ENCODE measurements at regions not wholly inside any gene's neighbourhood (a gene's known extent, or its start where the extent isn't known, plus 50 kb on each side); places are given as distances from the start of the nearest gene placed in this dataset.
"Not testable (repeated sequence)": the region's sequence is repeated elsewhere in the genome, so short reads cannot be mapped to it uniquely, and the experiment has no call there.

DNA sequence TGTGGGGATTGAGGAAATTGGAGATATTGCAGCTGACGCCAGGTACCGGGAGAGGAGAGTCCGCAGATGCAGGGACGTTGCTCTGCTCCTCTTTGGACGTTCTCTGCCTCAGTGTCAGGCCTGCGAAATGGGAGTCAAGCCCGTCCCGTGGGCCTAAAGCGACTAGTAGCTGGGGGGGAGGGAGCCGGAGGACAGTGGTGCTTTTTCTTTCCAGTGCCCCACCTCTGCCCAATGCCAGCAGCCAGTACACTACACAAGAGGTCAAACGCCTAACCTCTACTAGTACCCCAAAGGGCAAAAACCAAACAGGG, 413.6 kb upstream of the ESRRG start:
- no peak for DNase-seq

DNA sequence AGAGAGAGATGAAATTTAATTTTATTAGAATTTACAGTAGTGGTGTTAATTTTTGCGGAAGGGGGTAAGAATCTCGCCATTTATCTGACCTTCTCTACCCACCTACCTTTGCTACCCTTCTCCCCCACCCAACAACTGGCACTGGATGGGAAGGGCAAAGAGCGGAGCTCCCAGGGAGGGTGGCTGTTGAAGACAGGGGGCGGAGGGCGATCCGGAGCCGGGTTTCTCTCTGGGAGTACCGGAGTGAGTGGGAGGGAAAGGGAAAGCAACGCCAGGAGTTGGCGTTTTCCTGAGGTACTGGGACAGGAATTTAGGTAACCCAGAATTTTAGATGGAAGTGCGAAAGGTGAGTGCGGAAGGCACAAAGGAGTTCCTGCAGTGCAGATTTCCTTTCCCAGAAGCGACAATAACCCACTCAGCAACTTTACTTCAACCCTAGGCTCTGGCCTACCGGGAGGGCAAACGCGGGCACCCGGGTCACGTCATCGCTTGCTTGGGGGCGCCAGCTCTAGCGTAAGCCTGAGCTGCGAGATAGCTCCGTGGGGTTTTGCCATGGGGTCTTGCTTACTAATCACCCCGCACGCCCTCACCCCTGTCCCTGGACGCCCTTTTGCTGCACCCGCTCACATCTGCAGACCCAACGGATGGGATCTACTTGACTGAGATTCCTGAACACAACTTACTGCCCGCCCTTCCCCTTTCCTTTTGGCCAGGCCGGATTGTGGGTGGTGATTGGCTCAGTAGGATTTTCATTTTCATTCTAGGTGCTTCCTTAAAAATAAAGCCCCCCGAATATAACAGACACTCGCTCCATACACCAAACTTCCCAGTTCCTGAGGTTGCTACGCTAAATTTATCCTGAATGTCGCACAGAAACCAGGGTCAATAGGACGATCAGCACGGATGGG, 413.0 kb upstream of the ESRRG start:
- DNase-seq, result no peak

DNA sequence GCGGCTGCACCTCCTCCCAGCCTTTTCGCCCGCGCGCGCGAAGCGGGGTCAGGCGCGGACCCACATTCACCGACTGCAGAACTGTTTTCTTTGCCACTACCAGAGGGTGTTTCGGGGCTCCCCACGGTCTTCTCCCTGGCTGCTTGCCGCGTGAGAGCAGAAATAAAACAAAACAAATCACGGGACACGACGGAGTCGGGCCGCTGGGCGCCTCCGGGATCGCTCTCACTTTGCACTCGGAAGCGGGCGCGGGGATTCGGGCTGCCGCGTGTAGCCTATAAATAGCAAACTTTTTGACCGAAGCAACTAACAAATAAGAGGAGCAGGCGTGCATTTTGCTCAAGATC, 412.3 kb upstream of the ESRRG start:
- no peak for DNase-seq

DNA sequence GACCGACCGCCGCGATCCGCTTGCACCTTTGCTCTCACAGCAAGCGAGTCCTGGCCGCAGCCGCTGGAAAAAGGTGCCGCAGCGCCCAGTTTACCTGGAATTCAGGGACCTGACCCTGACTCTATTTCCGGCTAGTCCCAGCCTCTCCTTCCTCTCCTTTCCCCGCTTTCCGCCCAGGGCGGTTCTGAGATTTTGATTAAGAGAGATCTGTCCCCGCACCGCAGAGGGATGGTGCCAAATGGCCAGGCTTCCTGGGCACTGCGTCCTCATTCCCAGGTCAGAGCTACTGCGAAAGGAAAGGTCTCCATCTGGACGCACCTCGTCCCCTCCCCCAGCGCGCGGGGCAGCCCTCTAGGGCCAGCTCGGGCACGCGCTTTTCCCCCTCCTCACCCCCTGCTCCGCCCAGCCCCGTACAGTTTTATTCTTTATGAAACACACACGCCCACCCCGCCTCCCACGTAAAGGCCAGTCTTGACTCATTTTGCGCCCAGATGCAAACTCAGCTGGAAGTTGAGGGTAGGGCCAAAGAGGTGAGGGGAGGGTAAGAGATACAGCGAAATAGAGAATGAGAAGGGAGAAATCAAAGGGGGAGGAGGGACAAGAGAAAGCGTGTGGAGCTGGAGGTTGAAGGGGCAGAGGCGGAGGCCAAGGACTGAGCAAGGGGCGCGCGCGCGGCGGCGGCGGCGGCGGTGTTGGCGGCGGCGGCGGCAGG, 411.8 kb upstream of the ESRRG start:
- peak; percentile 54 for DNase-seq

DNA sequence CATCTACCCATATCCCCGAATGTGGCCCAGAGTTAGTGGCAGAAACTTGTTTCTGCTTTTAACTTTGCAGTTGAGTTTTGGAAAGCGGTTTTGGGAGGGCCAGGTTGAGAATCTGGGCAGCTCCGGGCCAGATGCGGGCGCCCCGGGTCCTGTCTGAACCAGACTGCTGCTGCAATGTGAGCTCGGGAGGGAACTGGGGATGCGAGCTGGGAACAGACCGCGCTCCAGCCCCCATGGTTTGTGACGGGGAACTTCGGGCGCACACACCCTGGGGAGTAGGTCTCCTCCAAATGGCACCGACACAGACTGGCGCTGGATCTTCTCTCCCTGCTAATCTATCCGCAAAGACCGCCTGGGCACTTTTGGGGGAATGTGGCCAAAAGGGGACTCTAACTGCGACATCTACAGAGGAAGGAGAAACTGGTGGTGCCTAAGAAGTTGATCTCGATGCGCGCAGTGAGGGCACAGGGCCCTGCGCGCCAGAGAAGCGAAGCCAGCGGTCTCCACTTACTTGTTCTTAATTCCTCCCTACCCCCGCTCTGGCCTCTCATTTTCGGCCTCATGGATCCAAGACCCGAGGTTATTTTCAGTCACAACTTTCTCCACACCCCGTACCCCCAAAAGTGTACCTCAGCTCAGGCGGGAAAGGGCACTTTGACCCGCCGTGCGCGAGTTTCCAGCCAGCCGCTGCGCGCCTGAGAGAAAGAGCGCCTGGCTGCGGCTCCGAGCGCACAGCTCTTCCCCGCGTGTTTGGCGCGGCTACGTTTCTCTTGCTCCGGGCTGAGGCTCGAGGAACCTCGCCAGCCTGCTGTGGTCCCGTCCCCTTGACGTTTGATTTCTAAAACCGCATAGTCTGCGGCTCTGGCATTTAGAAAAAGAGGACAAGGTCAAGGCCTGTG, 411.0 kb upstream of the ESRRG start:
- no peak for DNase-seq

DNA sequence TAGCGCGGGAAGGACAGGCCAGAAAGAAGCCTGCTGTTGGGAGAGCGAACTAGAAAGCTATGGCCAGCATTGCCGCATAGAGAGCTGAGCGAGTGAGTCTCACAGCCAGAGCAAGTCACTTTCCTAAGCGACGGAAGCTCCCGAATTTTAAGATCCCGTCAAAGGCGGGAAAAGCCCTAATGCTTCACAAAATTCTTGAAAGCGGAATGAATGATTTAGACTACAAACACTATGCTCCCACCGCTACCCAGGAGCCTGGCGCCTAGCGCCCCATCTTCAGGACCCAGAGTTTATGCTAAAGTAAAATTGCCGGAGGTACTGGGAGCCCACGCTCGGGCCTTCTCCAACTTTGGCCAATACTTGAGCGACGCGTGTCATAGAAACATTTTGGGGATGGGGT, 409.9 kb upstream of the ESRRG start:
- DNase-seq, result no peak

DNA sequence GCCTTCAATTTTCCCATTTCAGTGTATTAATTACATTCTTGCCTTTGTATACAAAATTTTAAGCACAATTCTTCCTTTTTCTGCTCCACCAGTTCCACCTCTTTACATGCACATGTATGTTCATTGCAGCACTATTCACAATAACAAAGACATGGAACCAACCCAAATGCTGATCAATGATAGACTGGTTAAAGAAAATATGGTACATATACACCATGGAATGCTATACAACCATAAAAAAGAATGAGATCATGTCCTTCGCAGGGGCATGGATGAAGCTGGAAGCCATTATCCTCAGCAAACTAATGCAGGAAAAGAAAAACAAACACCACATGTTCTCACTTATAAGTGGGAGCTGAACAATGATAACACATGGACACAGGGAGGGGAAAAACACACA, 400.1 kb upstream of the ESRRG start:
- DNase-seq, result not testable (repeated sequence)

DNA sequence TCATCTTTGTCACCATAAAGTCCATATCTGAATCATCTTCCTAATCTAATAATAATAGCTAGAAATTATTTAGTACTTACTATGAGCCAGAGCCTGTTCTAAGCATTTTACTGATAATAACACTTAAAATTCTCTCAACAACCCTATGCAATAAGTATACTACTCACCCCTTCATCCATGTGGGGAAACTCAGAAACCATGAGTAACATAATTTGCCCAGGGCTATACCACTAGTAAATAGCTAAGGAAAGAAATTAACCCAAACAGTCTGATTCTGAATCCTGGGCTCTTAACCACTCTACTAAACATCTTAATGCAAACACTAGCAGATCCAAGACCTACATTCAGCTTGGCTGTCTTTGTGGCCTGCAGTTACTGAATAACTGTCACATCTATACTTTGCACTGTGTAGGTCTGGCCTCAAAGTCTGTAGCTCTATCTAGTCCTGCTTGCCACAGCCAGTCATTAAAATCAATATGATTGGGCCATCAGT, 394.8 kb upstream of the ESRRG start:
- no peak for DNase-seq

DNA sequence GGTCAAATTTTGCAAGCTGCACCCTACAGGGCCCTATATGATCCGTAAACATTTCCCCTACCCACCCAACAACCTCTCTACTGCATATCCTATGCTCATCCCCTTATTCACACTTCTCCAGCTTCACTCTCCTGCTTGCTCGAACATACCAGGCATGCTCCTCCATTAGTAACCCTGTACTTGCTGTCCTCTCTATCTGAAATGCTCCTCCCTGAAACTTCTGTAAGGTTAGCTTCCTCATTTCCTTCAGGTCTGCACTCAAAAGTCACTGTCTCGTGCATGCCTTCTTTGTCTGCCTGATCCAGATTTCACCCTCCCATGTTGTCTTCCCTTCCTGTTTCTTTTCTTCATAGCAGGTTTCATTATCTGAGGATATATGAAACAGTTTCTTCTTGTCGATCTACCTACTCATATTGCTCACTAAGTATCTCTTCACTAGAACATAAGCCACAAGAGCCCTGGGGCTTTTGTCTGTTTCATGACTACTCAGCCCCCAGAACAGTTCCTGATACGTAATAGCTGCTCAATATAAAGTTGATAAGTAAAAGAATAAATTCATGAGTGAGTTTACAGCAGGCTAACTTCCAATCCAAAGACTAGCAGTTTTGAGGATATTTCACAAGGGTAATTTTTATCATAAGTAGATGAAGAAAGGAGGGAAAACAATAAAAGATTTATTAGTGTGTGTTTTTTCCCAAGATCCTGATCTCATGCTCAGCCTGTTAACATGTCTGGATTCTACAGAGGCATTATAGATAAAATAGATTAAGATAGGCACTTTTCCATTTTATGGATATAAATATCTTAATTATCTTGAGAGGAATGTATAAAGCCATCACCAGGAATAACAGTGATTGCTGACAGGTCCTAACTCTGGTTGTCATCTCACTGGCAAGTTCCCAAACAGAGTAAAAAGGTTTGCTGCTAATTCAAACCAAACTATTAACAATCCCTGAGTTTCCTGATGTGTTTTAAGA, 392.5 kb upstream of the ESRRG start:
- DNase-seq, result no peak

DNA sequence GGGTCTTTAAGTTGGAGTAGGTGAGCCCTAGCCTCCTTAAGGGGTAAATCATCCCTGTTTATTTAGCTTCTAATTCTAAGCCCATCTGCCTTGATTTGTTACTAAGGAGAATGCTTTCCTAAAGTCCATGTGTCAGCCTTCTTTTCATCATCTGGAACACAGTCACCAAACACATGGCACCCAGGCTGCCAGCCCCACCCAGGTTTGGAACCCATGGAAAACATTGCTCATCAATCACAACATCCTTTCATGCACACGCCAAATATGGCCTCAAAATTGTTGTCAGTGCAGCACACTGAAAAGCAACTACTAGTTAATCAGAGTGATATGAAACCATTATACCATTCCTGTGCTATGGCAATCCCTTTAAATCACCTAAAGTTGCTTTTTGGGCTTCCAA, 386.7 kb upstream of the ESRRG start:
- no peak for DNase-seq

DNA sequence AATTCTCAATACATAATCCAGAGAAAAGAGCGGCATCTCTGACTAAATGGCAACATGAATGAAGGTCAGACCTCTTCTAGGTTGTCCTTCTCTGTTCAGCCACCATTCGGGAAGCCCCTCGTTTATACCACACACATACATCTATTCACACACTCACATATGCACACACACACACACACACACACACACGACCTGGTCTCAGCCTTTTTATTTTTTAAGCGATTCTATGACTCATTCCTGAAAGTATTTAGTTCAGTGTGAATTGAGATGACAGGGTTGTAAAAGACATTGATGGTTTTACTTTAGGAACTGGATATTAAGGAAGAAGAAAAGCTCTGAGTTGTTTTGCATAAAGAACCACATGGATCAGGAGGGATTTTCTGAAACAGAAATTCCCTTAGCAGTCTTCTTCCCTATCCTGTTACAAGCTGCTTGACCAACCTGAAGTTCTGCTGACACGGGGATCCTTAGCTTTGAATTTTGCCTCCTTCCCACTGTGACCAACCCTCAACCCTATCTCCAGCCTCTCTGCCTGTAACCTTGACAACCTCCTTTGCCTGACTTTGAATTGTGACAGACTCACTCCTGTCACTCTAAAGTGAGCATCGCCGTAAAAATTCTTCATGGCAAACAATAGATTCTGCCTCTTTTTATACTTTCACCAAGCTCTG, 383.1 kb upstream of the ESRRG start:
- no peak for DNase-seq

DNA sequence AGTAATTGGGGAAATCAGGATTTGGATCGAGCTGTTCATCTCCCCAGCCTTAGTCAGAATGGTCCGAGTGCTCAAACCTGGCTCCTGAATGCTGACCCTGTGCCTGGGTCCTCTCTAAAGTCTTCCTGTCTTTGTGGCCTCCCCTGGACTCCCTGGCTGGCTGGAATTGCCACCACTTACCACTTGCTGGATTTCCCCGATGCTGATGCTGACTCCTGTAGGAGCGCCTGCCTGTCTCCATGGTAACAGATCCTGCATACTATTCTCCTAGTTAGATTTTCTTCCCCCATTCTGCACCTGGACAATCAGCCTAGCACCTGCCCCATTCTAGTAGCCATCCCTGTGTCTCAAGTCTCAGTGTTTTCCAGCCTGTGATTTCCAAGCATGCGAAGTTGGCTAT, 382.2 kb upstream of the ESRRG start:
- peak; percentile 69 for DNase-seq

DNA sequence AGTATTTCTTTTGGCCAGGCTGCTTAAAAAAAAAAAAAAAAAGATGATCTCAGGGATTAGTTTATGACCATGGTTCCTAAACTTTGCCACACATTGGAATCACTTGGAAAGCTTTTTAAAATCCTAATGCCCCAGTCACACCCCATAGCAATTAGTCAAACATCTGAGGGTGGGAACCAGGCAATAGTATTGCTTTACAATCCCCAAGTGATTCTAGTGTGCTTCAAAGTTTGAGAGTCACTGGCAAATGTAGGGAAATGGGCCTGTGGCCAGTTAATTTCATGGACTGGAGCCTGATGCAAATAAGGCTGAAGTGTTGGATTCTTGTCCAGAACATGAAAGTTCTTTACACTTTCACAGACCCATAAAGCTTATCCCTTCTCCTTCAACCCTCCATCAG, 374.6 kb upstream of the ESRRG start:
- no peak for DNase-seq

DNA sequence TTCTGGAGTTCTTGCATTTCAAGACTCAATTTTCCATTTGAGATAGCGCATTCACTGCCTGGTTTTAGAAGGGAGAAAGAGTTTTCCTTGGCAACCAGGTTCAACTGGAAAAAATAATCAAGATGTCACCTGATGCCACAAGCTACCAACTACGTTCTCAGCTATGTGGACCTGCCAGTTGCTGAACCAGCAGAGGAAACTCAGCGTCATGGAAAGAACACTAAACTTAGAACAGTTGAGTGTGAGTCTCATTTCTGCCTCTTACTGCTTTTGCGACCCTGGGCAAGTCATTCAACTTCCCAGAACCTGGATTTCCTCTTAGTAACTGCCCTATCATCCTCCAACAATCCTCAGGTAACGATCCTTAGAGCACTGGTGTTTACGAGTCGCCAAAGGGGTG, 373.0 kb upstream of the ESRRG start:
- DNase-seq, result no peak

DNA sequence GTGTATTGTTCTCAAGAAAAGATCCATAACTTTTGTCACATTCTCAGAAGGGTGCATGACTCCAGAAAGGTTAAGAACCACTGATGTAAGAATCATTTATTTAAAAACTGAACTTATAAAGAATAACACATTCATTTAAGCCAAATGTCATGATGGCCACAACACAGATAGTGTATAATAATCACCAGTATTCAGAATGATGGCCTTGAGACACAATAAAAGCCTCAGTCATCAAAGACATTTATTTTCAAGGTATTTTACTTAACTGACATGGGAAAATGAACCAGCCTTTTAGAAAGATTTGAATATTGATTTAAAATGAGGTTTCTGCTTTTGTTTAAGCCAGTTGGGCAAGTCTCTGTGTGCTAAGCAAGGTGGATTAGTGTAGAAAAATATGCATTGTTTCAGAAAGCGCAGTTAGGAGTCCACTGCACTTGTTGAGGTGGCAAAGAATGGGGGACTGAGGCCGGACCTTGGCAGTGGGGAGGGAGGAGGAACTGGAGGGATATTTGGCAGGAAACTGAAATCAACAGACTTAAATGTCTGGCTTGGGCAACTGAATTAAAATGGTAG, 371.9 kb upstream of the ESRRG start:
- DNase-seq, result no peak

DNA sequence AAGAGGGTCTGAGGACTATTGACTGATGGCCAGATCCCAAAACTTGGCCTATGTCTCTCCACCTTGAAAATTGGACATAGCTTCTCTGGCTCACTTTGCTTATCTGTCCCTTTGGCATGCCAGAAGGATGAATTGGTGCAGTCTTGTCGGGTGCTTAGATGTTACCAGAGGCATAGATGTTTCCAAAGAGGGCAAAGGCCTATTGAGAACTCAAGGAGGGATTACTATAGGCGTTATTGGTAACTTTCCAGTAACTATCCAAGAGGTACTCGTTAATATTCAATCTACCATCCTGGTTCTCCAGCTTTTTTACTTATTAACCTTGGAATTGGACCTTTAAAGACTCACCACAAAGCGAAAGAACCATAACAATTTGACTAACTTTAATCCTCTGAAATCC, 368.3 kb upstream of the ESRRG start:
- DNase-seq, result no peak

DNA sequence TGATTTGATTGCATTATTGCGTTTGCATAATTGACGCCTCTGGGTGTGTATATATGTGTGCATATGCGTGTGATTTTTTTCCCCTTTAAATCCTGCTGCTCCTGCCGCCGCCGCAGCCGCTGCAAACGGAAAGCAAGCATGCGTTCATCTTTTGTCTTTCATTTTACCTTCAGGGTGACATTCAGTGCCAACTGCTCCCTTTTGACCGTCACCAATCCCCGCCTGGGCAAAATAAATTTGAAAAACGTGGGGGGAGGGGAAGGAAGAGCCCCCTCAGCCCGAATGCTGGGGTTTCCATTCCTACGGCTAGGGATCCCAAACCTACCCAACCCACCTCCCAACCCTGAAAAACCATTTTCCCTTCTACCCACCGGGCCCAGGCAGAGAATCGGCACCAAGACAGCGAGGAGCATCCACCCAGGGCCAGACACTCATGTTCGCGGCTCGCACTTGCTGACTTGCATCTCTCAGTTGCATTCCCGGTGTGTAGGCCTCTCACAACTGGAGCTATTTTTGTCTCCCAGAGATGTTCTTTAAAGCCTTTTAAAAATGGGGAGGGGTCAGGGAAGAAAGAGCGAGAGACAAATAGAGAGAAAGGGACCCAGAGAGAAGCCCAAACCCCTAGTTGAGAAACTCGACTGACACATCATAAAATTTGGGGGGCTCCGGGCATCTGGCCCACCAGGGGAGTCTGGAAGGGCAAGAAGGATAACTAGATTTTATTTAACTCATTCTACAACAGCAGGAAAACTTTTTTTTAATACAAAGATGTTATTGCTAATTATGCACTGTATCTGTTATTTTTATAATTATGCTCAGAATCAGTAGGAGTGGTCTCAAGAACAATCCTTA, 367.1 kb upstream of the ESRRG start:
- DNase-seq, result no peak

DNA sequence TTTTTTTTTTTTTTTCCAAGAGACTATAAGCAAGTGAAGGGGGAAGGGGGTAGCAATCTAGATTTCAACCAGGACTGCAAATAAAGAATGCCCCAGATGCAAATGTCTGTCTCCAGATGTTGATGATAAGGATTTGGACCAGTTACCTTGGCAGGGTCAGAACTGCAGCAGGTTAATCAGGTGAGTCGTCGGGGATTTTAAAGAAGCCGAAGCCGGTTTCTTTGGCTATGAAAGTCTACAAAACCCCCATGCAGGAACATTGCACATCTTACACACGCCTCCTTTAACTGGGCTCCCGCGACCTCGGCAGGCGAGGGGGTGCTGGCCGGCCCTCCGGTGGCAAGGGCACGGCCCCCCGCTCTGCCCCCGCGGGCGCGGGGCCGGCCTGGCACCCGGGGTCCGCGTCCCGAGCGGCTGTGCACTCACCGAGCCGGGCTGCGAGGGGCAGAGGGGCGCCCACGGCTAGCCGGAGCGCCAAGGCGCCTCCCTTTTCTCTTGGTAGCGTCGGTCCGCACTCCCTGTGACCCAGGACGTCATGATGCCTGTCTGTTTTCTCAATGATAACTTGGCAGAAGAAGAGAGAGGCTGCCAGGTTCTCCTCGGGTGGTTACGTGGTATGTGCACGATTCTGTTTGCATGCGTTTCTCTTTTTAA, 366.3 kb upstream of the ESRRG start:
- DNase-seq, result peak; percentile 21

DNA sequence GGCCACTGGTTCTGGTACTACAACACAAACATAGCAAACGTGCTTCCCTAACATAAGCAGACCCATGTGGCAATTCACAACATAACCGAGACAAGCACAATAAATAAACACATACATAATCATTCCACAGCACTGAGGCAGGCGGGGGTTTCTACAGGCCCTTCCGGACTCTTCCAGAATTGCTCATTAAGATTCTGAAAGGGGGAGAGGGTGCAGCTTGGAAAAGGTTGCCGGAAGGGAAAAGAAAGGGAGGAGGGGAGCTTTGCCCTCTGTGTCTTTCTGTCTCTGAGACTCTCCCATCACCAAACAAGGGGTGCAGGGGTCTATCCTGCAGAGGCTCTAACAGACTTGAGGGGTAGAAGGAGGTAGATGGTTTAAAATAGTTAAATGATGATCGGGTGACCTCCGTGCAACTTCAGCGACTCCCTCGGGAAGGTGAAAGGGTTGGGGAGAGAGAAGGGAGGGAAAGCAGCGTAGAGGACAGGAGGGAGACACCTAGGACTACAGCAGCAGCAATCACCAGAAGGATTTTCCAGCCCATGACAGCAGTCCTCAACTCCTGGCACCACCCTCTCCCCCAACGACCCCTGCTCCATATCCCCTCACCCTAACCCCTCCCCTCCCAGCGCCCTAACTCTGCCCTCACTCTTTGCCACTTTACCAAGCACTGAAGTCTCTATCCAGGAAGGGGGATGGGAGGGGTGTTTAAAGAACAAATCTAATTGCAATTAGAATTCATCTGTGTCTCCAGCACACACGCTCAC, 365.5 kb upstream of the ESRRG start:
- no peak for DNase-seq
